BLaER1 treated with 17β-estradiol and CSF1 and Interleukin-3, amounts not matched to agents 10 nM and 100 nM (cell line): ENCODE measurements at regions not wholly inside any gene's neighbourhood (a gene's known extent, or its start where the extent isn't known, plus 50 kb on each side); places are given as distances from the start of the nearest gene placed in this dataset.

Experiments
- H3K27ac ChIP-seq, 11 experiments: shearing (Covaris generic); formaldehyde crosslinking; 2 replicates each; pipeline ENCODE4 v1.8.1; 2022
- H3K27me3 ChIP-seq, 11 experiments: shearing (Covaris generic); formaldehyde crosslinking; 2 replicates each; pipeline ENCODE4 v1.8.1; 2022
- H3K36me3 ChIP-seq, 11 experiments: shearing (Covaris generic); formaldehyde crosslinking; 2 replicates each; pipeline ENCODE4 v1.8.1; 2022
- H3K4me1 ChIP-seq, 10 experiments: shearing (Covaris generic); formaldehyde crosslinking; 2 replicates each; pipeline ENCODE4 v1.8.1; 2022
- H3K4me2 ChIP-seq, 11 experiments: shearing (Covaris generic); formaldehyde crosslinking; 2 replicates each; pipeline ENCODE4 v1.8.1; 2022
- H3K4me3 ChIP-seq, 10 experiments: shearing (Covaris generic); formaldehyde crosslinking; 2 replicates each; pipeline ENCODE4 v1.8.1; 2022
- H3K9ac ChIP-seq, 11 experiments: shearing (Covaris generic); formaldehyde crosslinking; 2 replicates each; pipeline ENCODE4 v1.8.1; 2022
- H3K9me3 ChIP-seq, 11 experiments: shearing (Covaris generic); formaldehyde crosslinking; replicated peaks in 1 of 11; 2 replicates each; pipeline ENCODE4 v1.8.1; 2022
- H4K20me1 ChIP-seq, 11 experiments: shearing (Covaris generic); formaldehyde crosslinking; 2 replicates each; pipeline ENCODE4 v1.8.1; 2022
- Cebpa-rat ChIP-seq, 11 experiments: shearing (Covaris generic); IDR thresholded peaks; 2 replicates each; pipeline ENCODE4 v1.8.1; 2022

DNA sequence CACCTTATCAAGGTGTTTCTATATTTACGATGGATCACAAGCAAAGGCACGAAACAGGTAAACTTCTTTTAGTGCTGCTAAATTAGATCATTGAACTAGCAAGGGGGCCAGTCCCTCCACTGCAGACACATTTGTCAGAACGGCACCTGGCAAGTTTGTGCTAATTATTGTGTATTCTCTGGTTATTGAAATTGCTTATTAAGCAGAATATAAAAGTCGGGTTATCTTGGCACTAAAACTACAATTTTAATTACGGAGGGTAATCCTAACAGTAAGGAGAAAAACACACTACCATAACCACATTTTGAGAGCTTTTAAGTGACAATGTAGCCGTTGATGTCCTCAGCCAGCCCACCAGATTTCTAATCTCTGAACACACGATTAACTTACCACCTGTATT, 118.9 kb upstream of the BTN3A2 start:
- Histone ChIP-seq H3K4me2 (no peak overlapping the region), H3K36me3 (no peaks in the 10 kb centered on the region), H3K4me1 (peaks cover 5 to 12% (median 8%) of the 10 kb centered on the region in 10 experiments; a peak in 18 of 20 replicates), H4K20me1 (no peaks in the 10 kb centered on the region), H3K9ac (no peak overlapping the region), H3K9me3 (peaks cover 5 to 30% (median 23%) of the 10 kb centered on the region in 11 experiments; a peak in 21 of 22 replicates), H3K27ac (no peak overlapping the region), H3K27me3 (peaks cover 2 to 24% (median 14%) of the 10 kb centered on the region in 11 experiments), H3K4me3 (no peak overlapping the region)
- no peak for TF ChIP-seq Cebpa-rat (IDR thresholded peaks at IDR 0.05)

GRCh38 chr6:26246553-26246952, 118.4 kb upstream of the BTN3A2 start:
- H3K27ac ChIP-seq: no peak overlapping the region
- no peak overlapping the region for H3K4me2 ChIP-seq
- no peak for TF ChIP-seq Cebpa-rat (IDR thresholded peaks at IDR 0.05)
- peaks cover 0 to 24% (median 10%) of the 10 kb centered on the region in 11 experiments; a peak in 13 of 22 replicates for H3K27me3 ChIP-seq
- peaks cover 0 to under 1% (median 0%) of the 10 kb centered on the region in 11 experiments; a peak in 3 of 22 replicates for H4K20me1 ChIP-seq
- H3K9me3 ChIP-seq: peaks cover 3 to 25% (median 18%) of the 10 kb centered on the region in 11 experiments; a peak in 20 of 22 replicates
- H3K4me3 ChIP-seq: no peak overlapping the region
- H3K4me1 ChIP-seq: peaks cover 4 to 11% (median 8%) of the 10 kb centered on the region in 10 experiments; a peak in 17 of 20 replicates
- H3K36me3 ChIP-seq: no peaks in the 10 kb centered on the region
- no peak overlapping the region for H3K9ac ChIP-seq

DNA sequence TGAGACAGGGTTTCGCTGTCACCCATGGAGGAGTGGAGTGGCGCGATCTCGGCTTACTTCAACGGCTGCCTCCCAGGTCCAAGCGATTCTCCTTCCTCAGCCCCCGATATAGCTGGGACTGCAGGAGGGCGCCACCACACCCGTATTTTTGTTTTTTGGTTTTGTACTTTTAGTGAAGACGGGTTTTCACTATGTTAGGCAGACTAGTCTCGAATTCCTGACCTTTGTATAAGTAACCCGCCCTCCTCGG, 115.4 kb upstream of the BTN3A2 start:
- Histone ChIP-seq H4K20me1 (peaks cover 0 to 6% (median 0%) of the 10 kb centered on the region in 11 experiments; a peak in 8 of 22 replicates), H3K4me3 (peak overlapping the region; percentile 66 to 82 (median 74)), H3K9ac (peak overlapping the region; percentile 79 to 94 (median 88))

DNA sequence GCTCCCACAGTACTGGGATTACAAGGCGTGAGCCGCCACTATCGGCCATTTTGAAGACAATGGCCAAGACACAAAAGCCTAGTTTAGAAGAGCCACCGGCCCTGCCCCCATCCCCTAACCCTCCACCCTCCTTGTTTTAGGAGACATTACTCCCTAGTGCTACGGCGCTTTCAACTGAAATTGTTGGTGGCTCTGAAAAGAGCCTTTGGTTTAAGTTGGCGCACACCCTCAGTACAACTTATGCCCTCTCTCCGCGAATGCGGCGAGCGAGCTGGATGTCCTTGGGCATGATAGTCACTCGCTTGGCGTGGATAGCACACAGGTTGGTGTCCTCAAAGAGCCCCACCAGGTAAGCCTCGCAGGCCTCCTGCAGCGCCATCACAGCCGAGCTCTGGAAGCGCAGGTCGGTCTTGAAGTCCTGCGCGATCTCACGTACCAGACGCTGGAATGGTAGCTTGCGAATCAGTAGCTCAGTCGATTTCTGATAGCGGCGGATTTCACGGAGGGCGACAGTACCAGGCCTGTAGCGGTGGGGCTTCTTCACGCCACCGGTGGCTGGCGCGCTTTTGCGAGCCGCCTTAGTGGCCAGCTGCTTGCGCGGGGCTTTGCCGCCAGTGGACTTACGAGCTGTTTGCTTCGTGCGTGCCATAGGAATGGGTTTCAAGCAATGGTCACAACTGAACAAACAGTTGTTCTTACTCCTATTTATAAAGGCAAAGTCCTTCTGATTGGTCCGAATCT, 114.9 kb upstream of the BTN3A2 start:
- Histone ChIP-seq H3K4me2 (peak overlapping the region; percentile 81 to 98 (median 87)), H3K4me1 (peaks cover 19 to 36% (median 26%) of the 10 kb centered on the region in 10 experiments; a peak in 19 of 20 replicates), H3K9ac (peak overlapping the region; percentile 79 to 94 (median 88)), H3K36me3 (no peaks in the 10 kb centered on the region), H3K4me3 (peak overlapping the region; percentile 66 to 82 (median 74)), H3K9me3 (peaks cover 3 to 18% (median 15%) of the 10 kb centered on the region in 11 experiments; a peak in 20 of 22 replicates), H3K27me3 (peaks cover 0 to 30% (median 5%) of the 10 kb centered on the region in 11 experiments; a peak in 10 of 22 replicates), H4K20me1 (peaks cover 0 to 6% (median 0%) of the 10 kb centered on the region in 11 experiments; a peak in 8 of 22 replicates), H3K27ac (peak overlapping the region; percentile 73 to 96 (median 90))
- TF ChIP-seq Cebpa-rat (IDR thresholded peaks at IDR 0.05): no peak

More for the DNA sequence above, 115.4 kb upstream of the BTN3A2 start:
- H3K27ac ChIP-seq: peak overlapping the region; percentile 73 to 96 (median 90)
- H3K9me3 ChIP-seq: peaks cover 3 to 18% (median 15%) of the 10 kb centered on the region in 11 experiments; a peak in 20 of 22 replicates
- peaks cover 0 to 30% (median 5%) of the 10 kb centered on the region in 11 experiments; a peak in 10 of 22 replicates for H3K27me3 ChIP-seq
- no peak for TF ChIP-seq Cebpa-rat (IDR thresholded peaks at IDR 0.05)
- H3K4me2 ChIP-seq: peak overlapping the region; percentile 81 to 98 (median 87)
- peaks cover 14 to 31% (median 21%) of the 10 kb centered on the region in 10 experiments; a peak in 19 of 20 replicates for H3K4me1 ChIP-seq
- no peaks in the 10 kb centered on the region for H3K36me3 ChIP-seq

DNA sequence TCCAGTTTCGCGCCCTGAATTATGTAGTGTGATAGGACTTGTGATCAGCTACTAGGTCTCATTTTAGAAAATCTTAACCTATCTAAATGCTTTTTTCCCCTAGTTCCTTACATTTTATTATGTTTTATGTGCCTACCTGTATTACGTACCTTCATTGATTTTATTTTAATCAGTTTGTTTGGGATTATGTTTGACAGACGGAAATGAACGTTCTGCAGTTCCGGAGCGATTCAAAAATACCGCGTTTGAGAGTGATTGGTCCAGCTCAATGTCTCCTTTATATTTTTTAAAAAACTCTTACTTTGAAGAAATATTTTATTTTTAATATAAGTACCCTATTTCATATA, 114.3 kb upstream of the BTN3A2 start:
- Histone ChIP-seq H3K9me3 (peaks cover 3 to 18% (median 15%) of the 10 kb centered on the region in 11 experiments; a peak in 20 of 22 replicates), H3K27ac (peak overlapping the region in 10 of 11 experiments; percentile 77 to 96 (median 90); a peak in 20 of 22 replicates), H3K9ac (peak overlapping the region; percentile 79 to 94 (median 88); a peak in 21 of 22 replicates), H3K4me2 (peak overlapping the region; percentile 81 to 98 (median 87)), H3K4me1 (peaks cover 23 to 40% (median 30%) of the 10 kb centered on the region in 10 experiments; a peak in 19 of 20 replicates), H3K27me3 (peaks cover 0 to 30% (median 5%) of the 10 kb centered on the region in 11 experiments; a peak in 10 of 22 replicates), H3K36me3 (no peaks in the 10 kb centered on the region), H4K20me1 (peaks cover 0 to 6% (median 0%) of the 10 kb centered on the region in 11 experiments; a peak in 8 of 22 replicates), H3K4me3 (peak overlapping the region; percentile 66 to 82 (median 74))
- no peak for TF ChIP-seq Cebpa-rat (IDR thresholded peaks at IDR 0.05)

DNA sequence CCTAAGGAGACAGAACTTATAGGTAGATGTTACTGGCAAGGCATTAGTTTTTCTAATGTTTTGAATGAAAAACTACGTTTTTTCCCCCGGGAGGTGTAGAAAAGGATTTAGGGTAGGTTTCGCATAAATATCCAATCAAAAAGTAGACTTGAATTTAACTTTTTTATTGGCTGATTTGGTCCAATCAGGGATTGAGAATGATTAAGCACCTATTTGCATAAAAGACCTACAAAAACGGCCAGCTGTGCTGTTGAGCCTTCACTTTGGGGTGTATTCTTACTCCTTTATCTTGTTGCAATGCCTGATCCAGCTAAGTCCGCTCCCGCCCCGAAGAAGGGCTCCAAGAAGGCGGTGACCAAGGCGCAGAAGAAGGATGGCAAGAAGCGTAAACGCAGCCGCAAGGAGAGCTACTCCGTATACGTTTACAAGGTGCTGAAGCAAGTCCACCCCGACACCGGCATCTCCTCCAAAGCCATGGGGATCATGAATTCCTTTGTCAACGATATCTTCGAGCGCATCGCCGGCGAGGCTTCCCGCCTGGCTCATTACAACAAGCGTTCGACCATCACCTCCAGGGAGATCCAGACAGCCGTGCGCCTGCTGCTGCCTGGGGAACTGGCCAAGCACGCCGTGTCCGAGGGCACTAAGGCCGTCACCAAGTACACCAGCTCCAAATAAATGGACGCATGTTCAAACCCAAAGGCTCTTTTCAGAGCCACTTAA, 113.5 kb upstream of the BTN3A2 start:
- peaks cover 0 to 6% (median 0%) of the 10 kb centered on the region in 11 experiments; a peak in 8 of 22 replicates for H4K20me1 ChIP-seq
- peaks cover 23 to 40% (median 30%) of the 10 kb centered on the region in 10 experiments; a peak in 19 of 20 replicates for H3K4me1 ChIP-seq
- TF ChIP-seq Cebpa-rat (IDR thresholded peaks at IDR 0.05): no peak
- H3K27ac ChIP-seq: peak overlapping the region; percentile 28 to 96 (median 90)
- peaks cover 2 to 15% (median 10%) of the 10 kb centered on the region in 11 experiments; a peak in 20 of 22 replicates for H3K9me3 ChIP-seq
- peak overlapping the region; percentile 81 to 98 (median 87) for H3K4me2 ChIP-seq
- peak overlapping the region; percentile 66 to 82 (median 74) for H3K4me3 ChIP-seq
- no peaks in the 10 kb centered on the region; a peak in 1 of 22 replicates for H3K36me3 ChIP-seq
- H3K27me3 ChIP-seq: peaks cover 0 to 30% (median 5%) of the 10 kb centered on the region in 11 experiments; a peak in 10 of 22 replicates
- H3K9ac ChIP-seq: peak overlapping the region; percentile 77 to 94 (median 88)

DNA sequence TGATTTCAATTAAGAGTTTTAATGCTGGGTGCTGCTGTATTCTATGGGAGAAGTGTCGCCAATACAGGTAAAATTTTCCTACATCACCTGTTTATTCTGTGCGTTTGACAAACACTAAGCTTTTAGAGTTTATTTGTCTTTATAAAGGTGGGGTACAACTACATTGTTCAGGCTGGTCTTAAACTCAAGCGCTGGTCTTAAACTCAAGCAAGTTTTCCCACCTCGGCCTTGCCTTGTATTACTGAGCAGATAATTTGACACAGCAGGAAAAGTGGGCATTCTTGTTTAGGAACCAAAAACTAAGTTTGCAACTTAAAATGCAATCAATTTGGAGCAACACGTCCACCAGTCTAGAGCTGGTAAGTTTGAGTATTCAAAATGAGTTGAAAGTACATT, 112.9 kb upstream of the BTN3A2 start:
- Histone ChIP-seq H3K27me3 (peaks cover 0 to 30% (median 5%) of the 10 kb centered on the region in 11 experiments; a peak in 10 of 22 replicates), H3K4me2 (peak overlapping the region; percentile 81 to 98 (median 85)), H4K20me1 (peaks cover 0 to 6% (median 0%) of the 10 kb centered on the region in 11 experiments; a peak in 8 of 22 replicates), H3K9ac (peak overlapping the region; percentile 77 to 94 (median 88)), H3K4me3 (peak overlapping the region; percentile 66 to 82 (median 74)), H3K27ac (peak overlapping the region; percentile 28 to 96 (median 90)), H3K9me3 (peaks cover 0 to 9% (median 4%) of the 10 kb centered on the region in 11 experiments; a peak in 17 of 22 replicates), H3K4me1 (peaks cover 23 to 40% (median 30%) of the 10 kb centered on the region in 10 experiments; a peak in 19 of 20 replicates), H3K36me3 (no peaks in the 10 kb centered on the region; a peak in 1 of 22 replicates)
- no peak for TF ChIP-seq Cebpa-rat (IDR thresholded peaks at IDR 0.05)

GRCh38 chr6:26254724-26255123, 110.3 kb upstream of the BTN3A2 start:
- peak overlapping the region; percentile 68 to 98 (median 85); a peak in 19 of 22 replicates for H3K4me2 ChIP-seq
- H3K27ac ChIP-seq: no peak overlapping the region
- peaks cover 18 to 39% (median 22%) of the 10 kb centered on the region in 10 experiments; a peak in 18 of 20 replicates for H3K4me1 ChIP-seq
- H3K9ac ChIP-seq: no peak overlapping the region
- H3K27me3 ChIP-seq: peaks cover 0 to 22% (median 5%) of the 10 kb centered on the region in 11 experiments; a peak in 9 of 22 replicates
- H3K4me3 ChIP-seq: peak overlapping the region in 2 of 10 experiments; percentile 68 to 80; a peak in 1 of 20 replicates
- no peak for TF ChIP-seq Cebpa-rat (IDR thresholded peaks at IDR 0.05)
- peaks cover 0 to 6% (median 0%) of the 10 kb centered on the region in 11 experiments; a peak in 8 of 22 replicates for H4K20me1 ChIP-seq
- H3K9me3 ChIP-seq: peaks cover 0 to 6% (median 0%) of the 10 kb centered on the region in 11 experiments; a peak in 6 of 22 replicates
- H3K36me3 ChIP-seq: peaks cover 0 to 8% (median 5%) of the 10 kb centered on the region in 11 experiments; a peak in 8 of 22 replicates
